ENCODE measurements at regions not wholly inside any gene's neighbourhood (a gene's known extent, or its start where the extent isn't known, plus 50 kb on each side); places are given as distances from the start of the nearest gene placed in this dataset.

DNA sequence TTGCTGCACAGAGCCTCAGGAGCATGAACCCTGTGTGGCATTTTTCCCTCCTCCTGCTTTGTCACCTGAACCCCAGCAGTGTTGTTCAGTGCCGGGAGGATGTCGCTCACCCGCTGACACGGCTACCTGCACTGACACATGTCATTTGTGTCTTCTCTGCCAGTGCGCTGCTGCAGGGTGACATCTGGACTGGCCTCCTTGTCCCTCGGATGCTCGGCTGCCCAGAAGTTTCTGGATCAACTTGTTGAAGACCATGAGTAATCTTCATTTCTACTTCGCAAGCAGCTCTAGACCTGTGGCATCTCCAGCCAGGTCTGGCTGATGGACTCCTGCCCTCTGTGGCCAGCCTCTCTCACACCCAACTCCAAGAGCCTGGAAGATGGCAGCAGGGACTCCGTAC, 311.1 kb upstream of the C2CD4B start:
- Histone ChIP-seq H3K27ac (ENCODE audit: low read depth in 1 of 2, low read length in 2 of 2) (no peak overlapping the region), H3K9me3 (ENCODE audit: control insufficient read depth in 4 of 4, low read length in 3 of 4) (no peaks in the 10 kb centered on the region), H3K9ac (ENCODE audit: low read depth in 1 of 2, low read length in 2 of 2) (no peak overlapping the region), H3K4me1 (ENCODE audit: control insufficient read depth in 4 of 4, insufficient read depth in 4 of 4, low read length in 3 of 4) (no peaks in the 10 kb centered on the region), H3K4me3 (ENCODE audit: low read depth in 1 of 3, low read length in 3 of 3) (no peak overlapping the region), H3K36me3 (ENCODE audit: control insufficient read depth in 4 of 4, insufficient read depth in 3 of 4, low read depth in 1 of 4, low read length in 3 of 4) (no peaks in the 10 kb centered on the region), H3K27me3 (ENCODE audit: control insufficient read depth in 4 of 4, insufficient read depth in 4 of 4, low read length in 3 of 4) (no peaks in the 10 kb centered on the region)
- TF ChIP-seq EGR1 (IDR thresholded peaks at IDR 0.05; ENCODE audit: low read depth in 2 of 2): no peak
- no peak for TF ChIP-seq RXRA (IDR thresholded peaks at IDR 0.05)
- no peak for TF ChIP-seq RAD21 (IDR thresholded peaks at IDR 0.05)
- TF ChIP-seq HNF4A (conservative IDR thresholded peaks at IDR 0.05): no peak
- no peak for TF ChIP-seq YY1 (IDR thresholded peaks at IDR 0.05)
- no peak for TF ChIP-seq FOXA2 (IDR thresholded peaks at IDR 0.05)
- TF ChIP-seq, protein P1, sequence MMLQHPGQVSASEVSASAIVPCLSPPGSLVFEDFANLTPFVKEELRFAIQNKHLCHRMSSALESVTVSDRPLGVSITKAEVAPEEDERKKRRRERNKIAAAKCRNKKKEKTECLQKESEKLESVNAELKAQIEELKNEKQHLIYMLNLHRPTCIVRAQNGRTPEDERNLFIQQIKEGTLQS (IDR thresholded peaks at IDR 0.05): no peak
- no peak for TF ChIP-seq FOXA1 (IDR thresholded peaks at IDR 0.05)
- TF ChIP-seq, protein P2, sequence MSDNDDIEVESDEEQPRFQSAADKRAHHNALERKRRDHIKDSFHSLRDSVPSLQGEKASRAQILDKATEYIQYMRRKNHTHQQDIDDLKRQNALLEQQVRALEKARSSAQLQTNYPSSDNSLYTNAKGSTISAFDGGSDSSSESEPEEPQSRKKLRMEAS (IDR thresholded peaks at IDR 0.05): no peak
- TF ChIP-seq NR2F2 (IDR thresholded peaks at IDR 0.05): no peak
- TF ChIP-seq JUND (IDR thresholded peaks at IDR 0.05): no peak
- TF ChIP-seq HNF4G (IDR thresholded peaks at IDR 0.05): no peak
- TF ChIP-seq, protein P3, sequence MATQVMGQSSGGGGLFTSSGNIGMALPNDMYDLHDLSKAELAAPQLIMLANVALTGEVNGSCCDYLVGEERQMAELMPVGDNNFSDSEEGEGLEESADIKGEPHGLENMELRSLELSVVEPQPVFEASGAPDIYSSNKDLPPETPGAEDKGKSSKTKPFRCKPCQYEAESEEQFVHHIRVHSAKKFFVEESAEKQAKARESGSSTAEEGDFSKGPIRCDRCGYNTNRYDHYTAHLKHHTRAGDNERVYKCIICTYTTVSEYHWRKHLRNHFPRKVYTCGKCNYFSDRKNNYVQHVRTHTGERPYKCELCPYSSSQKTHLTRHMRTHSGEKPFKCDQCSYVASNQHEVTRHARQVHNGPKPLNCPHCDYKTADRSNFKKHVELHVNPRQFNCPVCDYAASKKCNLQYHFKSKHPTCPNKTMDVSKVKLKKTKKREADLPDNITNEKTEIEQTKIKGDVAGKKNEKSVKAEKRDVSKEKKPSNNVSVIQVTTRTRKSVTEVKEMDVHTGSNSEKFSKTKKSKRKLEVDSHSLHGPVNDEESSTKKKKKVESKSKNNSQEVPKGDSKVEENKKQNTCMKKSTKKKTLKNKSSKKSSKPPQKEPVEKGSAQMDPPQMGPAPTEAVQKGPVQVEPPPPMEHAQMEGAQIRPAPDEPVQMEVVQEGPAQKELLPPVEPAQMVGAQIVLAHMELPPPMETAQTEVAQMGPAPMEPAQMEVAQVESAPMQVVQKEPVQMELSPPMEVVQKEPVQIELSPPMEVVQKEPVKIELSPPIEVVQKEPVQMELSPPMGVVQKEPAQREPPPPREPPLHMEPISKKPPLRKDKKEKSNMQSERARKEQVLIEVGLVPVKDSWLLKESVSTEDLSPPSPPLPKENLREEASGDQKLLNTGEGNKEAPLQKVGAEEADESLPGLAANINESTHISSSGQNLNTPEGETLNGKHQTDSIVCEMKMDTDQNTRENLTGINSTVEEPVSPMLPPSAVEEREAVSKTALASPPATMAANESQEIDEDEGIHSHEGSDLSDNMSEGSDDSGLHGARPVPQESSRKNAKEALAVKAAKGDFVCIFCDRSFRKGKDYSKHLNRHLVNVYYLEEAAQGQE (IDR thresholded peaks at IDR 0.05): no peak
- TF ChIP-seq, protein P4, sequence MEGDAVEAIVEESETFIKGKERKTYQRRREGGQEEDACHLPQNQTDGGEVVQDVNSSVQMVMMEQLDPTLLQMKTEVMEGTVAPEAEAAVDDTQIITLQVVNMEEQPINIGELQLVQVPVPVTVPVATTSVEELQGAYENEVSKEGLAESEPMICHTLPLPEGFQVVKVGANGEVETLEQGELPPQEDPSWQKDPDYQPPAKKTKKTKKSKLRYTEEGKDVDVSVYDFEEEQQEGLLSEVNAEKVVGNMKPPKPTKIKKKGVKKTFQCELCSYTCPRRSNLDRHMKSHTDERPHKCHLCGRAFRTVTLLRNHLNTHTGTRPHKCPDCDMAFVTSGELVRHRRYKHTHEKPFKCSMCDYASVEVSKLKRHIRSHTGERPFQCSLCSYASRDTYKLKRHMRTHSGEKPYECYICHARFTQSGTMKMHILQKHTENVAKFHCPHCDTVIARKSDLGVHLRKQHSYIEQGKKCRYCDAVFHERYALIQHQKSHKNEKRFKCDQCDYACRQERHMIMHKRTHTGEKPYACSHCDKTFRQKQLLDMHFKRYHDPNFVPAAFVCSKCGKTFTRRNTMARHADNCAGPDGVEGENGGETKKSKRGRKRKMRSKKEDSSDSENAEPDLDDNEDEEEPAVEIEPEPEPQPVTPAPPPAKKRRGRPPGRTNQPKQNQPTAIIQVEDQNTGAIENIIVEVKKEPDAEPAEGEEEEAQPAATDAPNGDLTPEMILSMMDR (IDR thresholded peaks at IDR 0.05; ENCODE audit: low read depth, low read length, missing input control): no peak
- no peak for TF ChIP-seq TAF1 (conservative IDR thresholded peaks at IDR 0.05)
- no peak for TF ChIP-seq SP1 (IDR thresholded peaks at IDR 0.05)
- no peak for TF ChIP-seq GABPA (IDR thresholded peaks at IDR 0.05 in 1 of 2, conservative IDR thresholded peaks at IDR 0.05 in 1 of 2)
- TF ChIP-seq, protein P5, sequence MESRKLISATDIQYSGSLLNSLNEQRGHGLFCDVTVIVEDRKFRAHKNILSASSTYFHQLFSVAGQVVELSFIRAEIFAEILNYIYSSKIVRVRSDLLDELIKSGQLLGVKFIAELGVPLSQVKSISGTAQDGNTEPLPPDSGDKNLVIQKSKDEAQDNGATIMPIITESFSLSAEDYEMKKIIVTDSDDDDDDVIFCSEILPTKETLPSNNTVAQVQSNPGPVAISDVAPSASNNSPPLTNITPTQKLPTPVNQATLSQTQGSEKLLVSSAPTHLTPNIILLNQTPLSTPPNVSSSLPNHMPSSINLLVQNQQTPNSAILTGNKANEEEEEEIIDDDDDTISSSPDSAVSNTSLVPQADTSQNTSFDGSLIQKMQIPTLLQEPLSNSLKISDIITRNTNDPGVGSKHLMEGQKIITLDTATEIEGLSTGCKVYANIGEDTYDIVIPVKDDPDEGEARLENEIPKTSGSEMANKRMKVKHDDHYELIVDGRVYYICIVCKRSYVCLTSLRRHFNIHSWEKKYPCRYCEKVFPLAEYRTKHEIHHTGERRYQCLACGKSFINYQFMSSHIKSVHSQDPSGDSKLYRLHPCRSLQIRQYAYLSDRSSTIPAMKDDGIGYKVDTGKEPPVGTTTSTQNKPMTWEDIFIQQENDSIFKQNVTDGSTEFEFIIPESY (IDR thresholded peaks at IDR 0.05): no peak
- 97% methylated on average over 9 of the region's 9 CpGs for WGBS
- no peak for DNase-seq (ENCODE audit: low spot score)

Data from liver (tissue), 8 donors.